ENCODE measurements at regions not wholly inside any gene's neighbourhood (a gene's known extent, or its start where the extent isn't known, plus 50 kb on each side); places are given as distances from the start of the nearest gene placed in this dataset.

DNA sequence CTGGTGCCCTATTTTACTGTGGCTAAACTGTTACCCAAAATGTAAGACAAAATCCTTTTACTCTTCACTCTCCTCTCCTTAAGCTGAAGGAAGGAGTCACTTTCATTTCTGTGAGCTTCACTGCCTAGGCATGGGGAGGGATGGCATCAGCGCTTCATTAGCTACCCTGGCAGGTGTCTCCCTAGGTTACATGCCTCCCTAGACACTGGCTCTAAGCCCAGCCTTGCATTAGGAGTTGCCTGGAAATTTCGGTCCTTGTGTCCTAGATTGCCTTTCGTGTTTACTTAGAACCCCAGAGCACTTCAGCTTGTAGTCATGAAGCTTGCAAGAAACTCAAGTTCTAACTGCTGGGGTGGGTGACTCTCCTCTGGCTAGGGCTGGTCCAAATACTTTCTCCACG lies 520.5 kb upstream of the STXBP6 start:
- H3K4me3 ChIP-seq (ENCODE audit: low read depth, low read length) = no peak overlapping the region
- no peak for DNase-seq (ENCODE audit: low read depth)
- TF ChIP-seq, protein P1, sequence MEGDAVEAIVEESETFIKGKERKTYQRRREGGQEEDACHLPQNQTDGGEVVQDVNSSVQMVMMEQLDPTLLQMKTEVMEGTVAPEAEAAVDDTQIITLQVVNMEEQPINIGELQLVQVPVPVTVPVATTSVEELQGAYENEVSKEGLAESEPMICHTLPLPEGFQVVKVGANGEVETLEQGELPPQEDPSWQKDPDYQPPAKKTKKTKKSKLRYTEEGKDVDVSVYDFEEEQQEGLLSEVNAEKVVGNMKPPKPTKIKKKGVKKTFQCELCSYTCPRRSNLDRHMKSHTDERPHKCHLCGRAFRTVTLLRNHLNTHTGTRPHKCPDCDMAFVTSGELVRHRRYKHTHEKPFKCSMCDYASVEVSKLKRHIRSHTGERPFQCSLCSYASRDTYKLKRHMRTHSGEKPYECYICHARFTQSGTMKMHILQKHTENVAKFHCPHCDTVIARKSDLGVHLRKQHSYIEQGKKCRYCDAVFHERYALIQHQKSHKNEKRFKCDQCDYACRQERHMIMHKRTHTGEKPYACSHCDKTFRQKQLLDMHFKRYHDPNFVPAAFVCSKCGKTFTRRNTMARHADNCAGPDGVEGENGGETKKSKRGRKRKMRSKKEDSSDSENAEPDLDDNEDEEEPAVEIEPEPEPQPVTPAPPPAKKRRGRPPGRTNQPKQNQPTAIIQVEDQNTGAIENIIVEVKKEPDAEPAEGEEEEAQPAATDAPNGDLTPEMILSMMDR (IDR thresholded peaks at IDR 0.05; ENCODE audit: insufficient read depth, low read length) = no peak

DNA sequence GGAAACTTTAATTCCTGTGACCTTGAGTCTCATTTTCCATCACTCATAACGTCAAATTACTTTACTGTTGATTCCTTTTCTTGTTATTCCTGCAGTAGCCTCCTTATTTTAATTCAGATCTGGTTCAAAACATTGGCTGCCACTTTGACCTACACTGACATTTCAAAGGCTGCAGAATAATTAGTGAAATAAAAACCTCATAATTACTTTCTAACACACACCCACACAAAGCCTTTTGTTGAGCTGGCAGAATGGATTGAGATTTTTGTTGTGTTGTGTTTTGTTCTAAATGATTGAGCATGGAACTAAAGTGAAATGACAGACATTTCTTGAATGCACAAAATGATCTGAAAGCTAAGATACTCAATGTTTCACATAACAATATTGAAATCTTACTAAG lies 507.5 kb upstream of the STXBP6 start:
- DNase-seq (ENCODE audit: low read depth) = no peak
- no peak overlapping the region for H3K4me3 ChIP-seq (ENCODE audit: low read depth, low read length)
- TF ChIP-seq, protein P1 (IDR thresholded peaks at IDR 0.05; ENCODE audit: insufficient read depth, low read length) = no peak

DNA sequence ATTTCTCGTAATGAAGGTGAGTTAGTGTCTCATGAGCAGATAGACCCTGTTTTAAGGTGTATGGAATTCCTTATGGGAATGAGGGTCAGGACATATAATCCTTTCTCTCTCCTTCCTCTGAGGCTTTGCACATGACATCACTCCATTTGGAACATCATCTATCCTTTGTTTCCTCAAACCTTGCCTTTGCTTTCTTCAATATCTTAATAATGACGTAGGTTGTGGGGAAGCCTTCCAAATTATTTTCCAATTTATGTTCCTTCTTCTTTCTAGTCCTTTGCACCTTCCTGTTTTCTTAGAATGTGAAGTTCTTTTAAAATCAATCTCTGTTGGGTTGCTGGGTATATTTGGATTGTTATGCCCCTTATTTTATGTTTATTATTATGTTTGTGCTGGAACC lies 502.9 kb upstream of the STXBP6 start:
- DNase-seq (ENCODE audit: low read depth) = no peak
- H3K4me3 ChIP-seq (ENCODE audit: low read depth, low read length) = no peak overlapping the region
- TF ChIP-seq, protein P1 (IDR thresholded peaks at IDR 0.05; ENCODE audit: insufficient read depth, low read length) = no peak

DNA sequence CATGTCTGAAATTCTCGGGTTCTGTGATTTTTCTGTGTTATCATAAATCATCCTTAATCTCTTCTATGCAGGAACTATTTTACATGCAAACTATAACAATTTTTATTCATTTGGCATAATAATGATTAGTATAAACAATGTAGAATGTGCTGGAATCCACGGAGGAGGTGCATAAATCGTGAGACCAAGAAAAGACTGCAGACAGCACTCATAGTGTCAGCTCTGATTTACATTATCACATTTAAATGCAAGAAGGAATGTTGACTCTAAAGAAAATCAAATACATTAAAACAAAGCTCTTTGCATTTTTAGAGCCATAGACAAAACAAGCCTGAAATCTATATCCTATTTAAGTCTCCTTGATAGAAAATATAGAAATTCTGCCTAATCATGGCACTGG lies 501.7 kb upstream of the STXBP6 start:
- DNase-seq (ENCODE audit: low read depth) = no peak
- TF ChIP-seq, protein P1 (IDR thresholded peaks at IDR 0.05; ENCODE audit: insufficient read depth, low read length) = no peak
- H3K4me3 ChIP-seq (ENCODE audit: low read depth, low read length) = no peak overlapping the region

DNA sequence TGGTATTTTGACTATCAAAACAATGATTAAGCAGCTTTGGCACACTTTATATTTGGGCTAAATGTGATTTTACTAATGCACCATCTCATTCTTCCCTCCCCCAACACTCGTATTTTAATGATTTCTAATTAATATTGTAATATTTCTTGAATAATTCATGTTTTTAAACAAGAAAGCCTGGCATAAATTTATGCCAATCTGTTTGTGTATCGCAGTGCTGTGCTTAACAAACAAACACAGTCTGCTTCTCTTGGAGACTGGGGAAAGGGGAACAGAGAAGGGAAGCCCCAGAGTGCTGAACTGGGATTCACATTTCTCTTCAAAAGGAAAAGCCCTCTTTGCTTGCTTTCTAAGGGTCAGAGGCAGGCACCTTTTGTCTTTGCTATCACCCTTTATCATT lies 496.9 kb upstream of the STXBP6 start:
- TF ChIP-seq, protein P1 (IDR thresholded peaks at IDR 0.05; ENCODE audit: insufficient read depth, low read length) = no peak
- no peak overlapping the region for H3K4me3 ChIP-seq (ENCODE audit: low read depth, low read length)
- DNase-seq (ENCODE audit: low read depth) = no peak

DNA sequence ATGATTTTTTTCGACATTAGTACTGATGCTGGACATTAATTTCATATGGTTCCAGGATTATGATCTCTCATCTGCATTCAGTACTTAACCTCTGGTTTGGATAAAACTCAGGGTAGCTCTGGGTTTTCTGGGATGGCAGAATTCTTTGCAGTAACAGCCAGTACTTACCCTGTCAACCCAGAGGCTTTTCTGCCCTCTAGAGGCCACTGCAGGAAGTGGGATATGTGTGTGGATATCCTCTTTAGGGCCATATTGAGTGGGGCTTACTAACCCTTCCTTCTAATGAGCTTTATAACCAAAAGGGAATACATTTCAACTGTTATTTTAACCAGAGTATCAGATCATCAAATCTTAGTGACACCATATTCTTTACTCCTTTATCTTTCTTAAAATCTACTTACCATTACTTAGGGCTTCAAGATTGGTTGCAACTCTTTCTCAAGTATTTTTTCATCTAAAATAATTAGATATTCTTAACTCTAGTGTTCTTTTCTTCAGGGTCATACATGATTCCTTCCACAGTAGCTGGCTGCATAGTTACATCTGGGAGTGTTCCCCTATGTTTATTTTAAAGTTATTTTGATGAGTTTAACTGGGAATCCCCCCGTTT lies 488.0 kb upstream of the STXBP6 start:
- TF ChIP-seq, protein P1 (IDR thresholded peaks at IDR 0.05; ENCODE audit: insufficient read depth, low read length) = no peak
- DNase-seq (ENCODE audit: low read depth) = no peak
- H3K4me3 ChIP-seq (ENCODE audit: low read depth, low read length) = no peak overlapping the region

DNA sequence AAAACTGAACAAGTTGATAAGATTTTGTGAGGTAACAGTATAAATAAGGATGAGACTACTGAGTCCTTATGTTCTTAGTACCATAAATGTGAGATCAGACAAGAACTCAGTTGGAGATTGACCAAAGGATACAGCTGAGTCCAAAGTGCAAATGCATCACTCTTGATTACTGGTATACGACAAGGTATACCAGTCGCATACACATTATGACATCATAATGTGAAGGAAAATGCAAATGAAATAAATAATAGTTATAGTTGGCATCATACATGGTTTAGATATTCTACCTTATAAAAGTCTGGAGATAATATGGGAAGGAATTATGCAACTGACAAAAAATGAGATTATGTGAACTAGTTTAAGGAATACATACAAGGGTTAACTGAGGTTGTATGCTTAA lies 476.3 kb upstream of the STXBP6 start:
- H3K4me3 ChIP-seq (ENCODE audit: low read depth, low read length) = no peak overlapping the region
- TF ChIP-seq, protein P1 (IDR thresholded peaks at IDR 0.05; ENCODE audit: insufficient read depth, low read length) = no peak

More for the DNA sequence above, 476.3 kb upstream of the STXBP6 start:
- DNase-seq (ENCODE audit: low read depth) = no peak

All from fibroblast of the aortic adventitia (primary cell).